PC-3 (cell line): ENCODE measurements at regions not wholly inside any gene's neighbourhood (a gene's known extent, or its start where the extent isn't known, plus 50 kb on each side); places are given as distances from the start of the nearest gene placed in this dataset.

ENCODE experiments used
- ATAC-seq: fragments of 200-7000 bp; cut with Tn5 transposase; 2 replicates; pipeline ENCODE4 v1.9.1; 2020; ENCODE audit warnings: mild to moderate bottlenecking, moderate library complexity
- BruUV-seq: library from RNA; stranded (reverse); fragments of 400-500 nt; replicated peaks from 2 replicates; lab custom pipeline; 2021; lab: Mats Ljungman, UMichigan
- CTCF ChIA-PET: fragments of 300-600 bp; sonication (Branson Sonifier 250); formaldehyde crosslinking; loops from one replicate; lab custom pipeline; 2022; ENCODE audit warnings: antibody characterized with exemption; lab: Charles Lee
- POLR2A ChIA-PET: fragments of 300-600 bp; sonication (Branson Sonifier 250); formaldehyde crosslinking; loops from one replicate; lab custom pipeline; 2022; ENCODE audit warnings: antibody characterized with exemption; ENCODE audit not compliant: unreplicated experiment; lab: Charles Lee
- DNase-seq: peaks from one replicate; pipeline ENCODE4 v3.0.0-alpha.2; 2015
- H2AFZ ChIP-seq: fragments of 300-600 bp; sonication (generic); 2 replicates; pipeline ENCODE4 v1.6.0; 2016; ENCODE audit warnings: antibody characterized with exemption, low read length
- H3F3A ChIP-seq: fragments of 300-600 bp; sonication (generic); one replicate; pipeline ENCODE4 v1.6.0; 2017; ENCODE audit warnings: antibody characterized with exemption, low read length, control low read depth, mild to moderate bottlenecking; ENCODE audit not compliant: unreplicated experiment
- H3K27ac ChIP-seq: fragments of 300-600 bp; sonication (generic); 2 replicates; pipeline ENCODE4 v1.5.1; 2016; ENCODE audit warnings: mild to moderate bottlenecking, low read length
- H3K27me3 ChIP-seq: fragments of 300-600 bp; sonication (generic); 2 replicates; pipeline ENCODE4 v1.6.1; 2016; ENCODE audit warnings: low read length, mixed read lengths
- H3K36me3 ChIP-seq: fragments of 300-600 bp; sonication (generic); 2 replicates; pipeline ENCODE4 v1.6.1; 2016; ENCODE audit warnings: low read depth, mixed run types, low read length, mixed read lengths
- H3K4me1 ChIP-seq: fragments of 300-600 bp; sonication (generic); 2 replicates; pipeline ENCODE4 v1.5.1; 2016; ENCODE audit warnings: low read length; ENCODE audit not compliant: insufficient read depth
- H3K4me2 ChIP-seq: fragments of 300-600 bp; sonication (generic); 2 replicates; pipeline ENCODE4 v1.6.0; 2016; ENCODE audit warnings: low read length
- H3K4me3 ChIP-seq: fragments of 300-600 bp; sonication (generic); 2 replicates; pipeline ENCODE4 v1.5.1; 2016; ENCODE audit warnings: mild to moderate bottlenecking, low read length, mixed read lengths
- H3K79me2 ChIP-seq: fragments of 300-600 bp; sonication (generic); 2 replicates; pipeline ENCODE4 v1.6.1; 2017; ENCODE audit warnings: low read length, mixed read lengths
- H3K9ac ChIP-seq: fragments of 300-600 bp; sonication (generic); 2 replicates; pipeline ENCODE4 v1.6.0; 2016; ENCODE audit warnings: mild to moderate bottlenecking, low read length
- H3K9me2 ChIP-seq: fragments of 300-600 bp; sonication (generic); replicated peaks from 2 replicates; pipeline ENCODE4 v1.6.1; 2016; ENCODE audit warnings: mixed run types, low read length, mixed read lengths
- H3K9me3 ChIP-seq: fragments of 300-600 bp; sonication (generic); 2 replicates; pipeline ENCODE4 v1.6.1; 2016; ENCODE audit warnings: low read length, mixed read lengths
- H4K20me1 ChIP-seq: fragments of 300-600 bp; sonication (generic); 2 replicates; pipeline ENCODE4 v1.6.1; 2016; ENCODE audit warnings: low read length, mixed read lengths
- EZH2 ChIP-seq: fragments of 300-600 bp; sonication (generic); IDR thresholded peaks from one replicate; pipeline ENCODE4 v1.6.1; 2017; ENCODE audit warnings: antibody characterized with exemption, mild to moderate bottlenecking, low read length; ENCODE audit not compliant: unreplicated experiment
- EZH2phosphoT487 ChIP-seq: fragments of 300-600 bp; sonication (generic); IDR thresholded peaks from 2 replicates; pipeline ENCODE4 v1.6.1; 2018; ENCODE audit warnings: mild to moderate bottlenecking, antibody characterized with exemption, low read length, borderline replicate concordance
- intact Hi-C: fragments of 100-400 bp; cut with micrococcal nuclease; formaldehyde crosslinking; loops from 2 replicates; pipeline ENCODE4 v1.9.0; 2023
- TF ChIP-seq, protein P1 (sequence below): fragments of 300-600 bp; sonication (generic); conservative IDR thresholded peaks from 2 replicates; pipeline ENCODE4 v1.5.1; 2017; ENCODE audit warnings: antibody characterized with exemption, low read depth, mild to moderate bottlenecking, low read length

GRCh38 chr12:67523538-67523937, 125.0 kb upstream of the DYRK2 start:
- H3K79me2 ChIP-seq: no peaks in the 10 kb centered on the region
- H3K4me2 ChIP-seq: no peak overlapping the region
- no peak overlapping the region for H3K4me3 ChIP-seq
- no TSS peak for BruUV-seq
- ATAC-seq (no peak), DNase-seq (no peak)
- CTCF ChIA-PET: no interaction called here
- no peak overlapping the region for H3K27ac ChIP-seq
- H3K36me3 ChIP-seq: no peaks in the 10 kb centered on the region
- H3K9ac ChIP-seq: no peak overlapping the region
- POLR2A ChIA-PET: no interaction called here
- TF ChIP-seq EZH2phosphoT487 (no peak), EZH2 (no peak)
- TF ChIP-seq, protein P1, sequence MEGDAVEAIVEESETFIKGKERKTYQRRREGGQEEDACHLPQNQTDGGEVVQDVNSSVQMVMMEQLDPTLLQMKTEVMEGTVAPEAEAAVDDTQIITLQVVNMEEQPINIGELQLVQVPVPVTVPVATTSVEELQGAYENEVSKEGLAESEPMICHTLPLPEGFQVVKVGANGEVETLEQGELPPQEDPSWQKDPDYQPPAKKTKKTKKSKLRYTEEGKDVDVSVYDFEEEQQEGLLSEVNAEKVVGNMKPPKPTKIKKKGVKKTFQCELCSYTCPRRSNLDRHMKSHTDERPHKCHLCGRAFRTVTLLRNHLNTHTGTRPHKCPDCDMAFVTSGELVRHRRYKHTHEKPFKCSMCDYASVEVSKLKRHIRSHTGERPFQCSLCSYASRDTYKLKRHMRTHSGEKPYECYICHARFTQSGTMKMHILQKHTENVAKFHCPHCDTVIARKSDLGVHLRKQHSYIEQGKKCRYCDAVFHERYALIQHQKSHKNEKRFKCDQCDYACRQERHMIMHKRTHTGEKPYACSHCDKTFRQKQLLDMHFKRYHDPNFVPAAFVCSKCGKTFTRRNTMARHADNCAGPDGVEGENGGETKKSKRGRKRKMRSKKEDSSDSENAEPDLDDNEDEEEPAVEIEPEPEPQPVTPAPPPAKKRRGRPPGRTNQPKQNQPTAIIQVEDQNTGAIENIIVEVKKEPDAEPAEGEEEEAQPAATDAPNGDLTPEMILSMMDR: no peak
- H3F3A ChIP-seq: no peaks in the 10 kb centered on the region
- intact Hi-C loops: no loop called here
- no peaks in the 10 kb centered on the region for H3K27me3 ChIP-seq
- H4K20me1 ChIP-seq: no peaks in the 10 kb centered on the region
- H3K9me3 ChIP-seq: no peaks in the 10 kb centered on the region
- H3K9me2 ChIP-seq: no peaks in the 10 kb centered on the region
- H3K4me1 ChIP-seq: no peaks in the 10 kb centered on the region
- no peak overlapping the region for H2AFZ ChIP-seq

DNA sequence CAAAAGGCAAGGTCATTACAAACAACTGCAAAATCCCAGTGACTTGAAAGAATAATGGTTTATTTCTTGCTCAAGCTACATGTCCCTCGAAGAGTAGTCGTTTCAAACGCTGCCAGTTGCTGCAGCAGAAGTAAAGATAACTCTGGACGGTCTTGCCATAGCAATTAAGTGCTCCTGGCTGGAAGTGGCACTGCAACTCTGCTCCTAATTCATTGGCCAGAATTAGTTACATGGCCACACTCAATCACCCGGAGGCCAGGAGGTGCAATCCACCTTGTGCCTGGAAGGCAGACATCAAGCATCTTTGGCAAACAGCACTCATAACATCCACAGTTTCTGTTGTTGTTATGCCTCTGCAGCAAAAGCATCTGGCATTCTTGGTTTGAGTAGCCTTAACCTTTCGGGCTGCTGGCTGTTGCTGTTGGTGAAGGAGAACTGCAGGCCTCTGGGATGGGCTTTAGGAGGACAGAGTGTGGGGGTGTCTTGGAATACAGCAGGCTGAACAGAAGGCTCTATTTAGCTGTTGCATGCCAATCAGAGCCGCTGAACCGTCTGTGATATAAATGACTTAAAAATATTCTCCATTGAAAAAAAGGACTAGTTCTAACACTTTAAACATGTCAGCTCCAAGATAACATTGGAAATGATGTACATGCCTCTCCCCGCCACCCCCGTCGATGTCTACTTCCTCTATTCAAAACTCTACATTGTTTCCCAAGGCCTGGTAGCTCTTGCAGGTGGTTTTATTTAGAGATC, 123.5 kb upstream of the DYRK2 start:
- TF ChIP-seq EZH2: no peak
- TF ChIP-seq, protein P1: no peak
- Histone ChIP-seq H3K9me3 (no peaks in the 10 kb centered on the region), H3K4me2 (no peak overlapping the region), H3K36me3 (no peaks in the 10 kb centered on the region), H3K9me2 (no peaks in the 10 kb centered on the region), H3K4me3 (no peak overlapping the region), H4K20me1 (no peaks in the 10 kb centered on the region), H3K9ac (no peak overlapping the region), H3K79me2 (no peaks in the 10 kb centered on the region), H3K27ac (no peak overlapping the region), H3F3A (no peaks in the 10 kb centered on the region), H3K27me3 (no peaks in the 10 kb centered on the region), H2AFZ (no peak overlapping the region), H3K4me1 (no peaks in the 10 kb centered on the region; the same call in 1 of the 2 replicates)
- ChIA-PET POLR2A (no interaction called here), CTCF (no interaction called here)
- DNase-seq (no peak), ATAC-seq (no peak)
- BruUV-seq: no TSS peak
- intact Hi-C loops: no loop called here

GRCh38 chr12:67525617-67525884, 123.0 kb upstream of the DYRK2 start:
- Histone ChIP-seq H3K9ac (no peak overlapping the region), H3K4me2 (no peak overlapping the region), H3K79me2 (no peaks in the 10 kb centered on the region), H3F3A (no peaks in the 10 kb centered on the region), H3K27me3 (no peaks in the 10 kb centered on the region), H3K4me3 (no peak overlapping the region), H4K20me1 (no peaks in the 10 kb centered on the region), H3K9me3 (no peaks in the 10 kb centered on the region), H2AFZ (no peak overlapping the region), H3K27ac (no peak overlapping the region), H3K9me2 (no peaks in the 10 kb centered on the region), H3K4me1 (no peaks in the 10 kb centered on the region; the same call in 1 of the 2 replicates), H3K36me3 (no peaks in the 10 kb centered on the region)
- DNase-seq (no peak), ATAC-seq (no peak)
- no TSS peak for BruUV-seq
- ChIA-PET CTCF (no interaction called here), POLR2A (no interaction called here)
- intact Hi-C loops: no loop called here
- TF ChIP-seq EZH2: no peak
- TF ChIP-seq, protein P1: no peak
- no peak for TF ChIP-seq EZH2phosphoT487
